GM21423 (cell line): ENCODE measurements at regions not wholly inside any gene's neighbourhood (a gene's known extent, or its start where the extent isn't known, plus 50 kb on each side); places are given as distances from the start of the nearest gene placed in this dataset.
"Not testable (repeated sequence)": the region's sequence is repeated elsewhere in the genome, so short reads cannot be mapped to it uniquely, and the experiment has no call there.

Experiments used
- ATAC-seq: cut with Tn5 transposase; IDR thresholded peaks from one replicate; pipeline ENCODE4 v1.9.1; 2021; ENCODE audit warnings: mild to moderate bottlenecking, moderate library complexity; ENCODE audit not compliant: unreplicated experiment

DNA sequence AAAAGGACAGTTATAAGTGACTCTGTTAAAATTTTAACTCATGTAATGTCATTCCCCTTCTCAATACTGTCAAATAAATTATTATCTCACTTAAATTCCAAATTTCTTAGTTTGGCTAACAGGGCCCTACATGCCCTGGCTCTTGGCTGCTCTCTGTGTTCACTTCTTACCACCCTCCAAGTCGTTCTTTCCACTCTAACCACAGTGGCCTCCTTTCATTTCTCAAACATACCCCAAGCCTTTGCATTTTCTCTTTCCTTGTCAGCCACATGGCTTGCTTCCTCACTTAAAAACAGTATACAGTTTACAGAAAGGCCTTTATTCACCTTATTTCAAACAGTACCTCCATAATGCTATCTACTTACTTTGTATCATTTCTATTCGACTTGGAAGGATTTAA, 737.1 kb upstream of the ZWINT start:
- ATAC-seq = no peak

DNA sequence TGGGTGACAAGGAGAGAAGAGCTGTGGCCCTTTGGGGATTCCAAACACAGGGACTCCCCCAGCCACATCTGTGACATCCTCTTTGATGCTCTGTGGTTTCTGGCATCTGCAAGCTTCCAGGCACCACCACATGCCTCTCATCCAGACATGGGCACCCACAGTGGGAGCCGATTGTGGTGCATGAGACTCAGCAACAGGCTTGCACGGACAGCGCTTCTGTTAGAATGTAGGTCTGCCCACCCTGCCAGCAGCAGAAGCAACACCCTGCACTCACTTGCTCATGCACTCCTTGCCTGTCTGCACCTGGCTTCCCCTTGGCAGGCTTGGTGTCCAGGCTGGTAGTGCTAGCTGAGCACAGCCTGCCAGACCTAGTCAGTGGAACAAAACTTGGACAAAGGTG, 735.0 kb upstream of the ZWINT start:
- ATAC-seq = no peak

DNA sequence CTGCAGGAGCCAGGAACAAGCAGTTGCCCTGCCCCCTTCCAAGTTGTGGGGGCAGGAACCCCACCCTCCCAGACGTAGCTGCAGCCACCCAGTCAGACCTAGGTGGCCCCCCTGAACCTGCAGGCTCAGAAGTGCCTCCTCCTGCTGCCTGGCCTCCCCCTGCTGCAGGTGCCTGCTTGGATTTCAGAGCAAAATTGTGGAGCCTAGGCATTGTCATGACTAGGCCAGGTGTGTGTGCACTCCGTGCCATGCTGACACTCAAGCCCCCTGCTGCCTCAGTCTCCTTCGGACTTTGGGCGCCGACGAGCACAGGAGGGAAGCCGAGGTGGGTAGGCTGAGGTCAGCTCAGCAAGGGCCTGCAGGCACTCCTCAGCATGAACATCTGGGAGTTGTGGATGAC, 733.9 kb upstream of the ZWINT start:
- ATAC-seq = no peak

DNA sequence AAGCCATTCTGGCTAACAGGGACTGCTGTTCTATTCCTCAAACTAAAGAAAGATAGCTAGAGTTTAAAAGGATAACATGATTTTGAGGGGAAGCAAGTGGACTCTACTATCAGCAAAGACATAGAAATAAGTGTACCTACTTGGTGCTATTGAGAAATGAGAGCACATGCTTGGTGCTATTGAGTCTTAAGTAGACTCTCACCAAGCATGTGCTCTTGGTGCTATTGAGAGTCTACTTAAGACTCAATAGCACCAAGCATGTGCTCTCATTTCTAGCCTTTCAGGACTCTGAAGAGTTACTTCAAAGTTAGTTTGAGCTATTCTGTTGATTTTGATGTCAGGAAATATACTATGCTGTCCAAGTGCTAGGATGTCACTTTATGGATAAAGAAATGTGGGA, 733.0 kb upstream of the ZWINT start:
- ATAC-seq = no peak

DNA sequence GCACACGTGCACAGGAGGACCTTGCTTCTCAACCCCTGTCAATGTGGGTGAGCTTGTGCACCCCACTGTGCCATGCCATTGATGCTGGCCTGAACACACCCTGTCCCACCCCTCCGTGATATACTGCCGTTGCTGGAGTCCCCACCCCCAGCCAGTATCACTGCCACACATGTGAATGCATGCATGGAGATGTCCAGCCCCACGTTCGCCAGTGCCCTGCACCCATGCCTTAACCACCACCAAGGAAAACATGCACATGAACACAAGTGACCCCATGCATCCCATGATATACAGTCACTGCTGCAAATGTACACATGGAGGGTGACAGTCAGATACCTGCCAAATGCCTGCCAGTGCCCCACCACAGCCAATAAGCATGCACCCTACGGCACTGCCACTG, 692.5 kb upstream of the ZWINT start:
- ATAC-seq = no peak

DNA sequence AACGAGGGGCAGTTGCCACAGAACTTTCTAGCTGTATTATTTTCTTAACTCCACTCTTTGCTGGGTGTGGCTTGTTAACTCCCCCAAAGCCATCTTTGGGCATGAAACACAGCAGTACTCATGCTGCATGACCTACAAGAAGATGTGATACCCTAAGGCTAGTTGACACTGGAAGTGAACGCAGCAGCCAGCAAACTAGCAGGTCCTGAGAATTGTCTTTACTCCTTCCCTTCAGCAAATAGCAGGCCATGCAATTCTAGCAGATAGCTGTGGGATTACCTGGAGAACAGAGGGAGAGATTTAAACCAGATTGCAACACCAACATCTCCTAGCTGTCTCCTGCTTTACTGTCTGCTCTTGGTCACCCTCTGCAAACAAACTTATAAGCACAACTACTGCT, 688.0 kb upstream of the ZWINT start:
- ATAC-seq = no peak

DNA sequence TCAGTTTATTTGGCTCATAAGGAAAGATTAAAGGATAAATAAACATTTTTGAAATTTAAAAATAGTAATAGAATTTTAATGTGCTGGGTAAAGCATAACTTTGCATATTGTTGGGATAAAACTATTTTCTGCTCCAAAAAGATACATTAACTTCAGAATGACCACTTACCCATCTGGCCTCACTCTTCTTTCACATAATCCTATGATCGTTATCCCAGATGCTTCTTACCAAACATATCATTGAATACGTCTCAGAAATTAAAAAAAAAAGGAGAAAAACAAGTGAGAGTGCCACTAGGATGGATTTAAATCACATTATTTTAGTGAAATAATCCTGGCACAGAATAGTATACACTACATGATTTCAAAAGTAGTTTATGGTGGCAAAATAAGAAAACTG, 677.5 kb upstream of the ZWINT start:
- no peak for ATAC-seq

DNA sequence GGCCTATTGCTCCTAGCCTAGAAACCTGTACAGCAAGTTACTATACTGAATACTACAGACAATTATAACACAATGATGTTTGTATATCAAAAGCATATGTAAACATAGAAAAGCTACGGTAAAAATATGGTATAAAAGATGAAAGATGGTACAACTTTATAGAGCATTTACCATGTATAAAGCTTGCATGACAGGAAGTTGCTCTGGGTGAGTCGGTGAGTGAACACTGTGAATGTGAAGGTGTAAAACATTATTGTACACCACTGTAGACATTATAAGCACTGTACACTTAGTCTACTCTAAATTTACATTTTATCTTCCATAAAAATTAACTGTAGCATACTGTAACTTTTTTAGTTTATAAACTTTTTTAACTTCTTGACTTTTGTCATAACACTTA, 674.3 kb upstream of the ZWINT start:
- ATAC-seq = no peak

DNA sequence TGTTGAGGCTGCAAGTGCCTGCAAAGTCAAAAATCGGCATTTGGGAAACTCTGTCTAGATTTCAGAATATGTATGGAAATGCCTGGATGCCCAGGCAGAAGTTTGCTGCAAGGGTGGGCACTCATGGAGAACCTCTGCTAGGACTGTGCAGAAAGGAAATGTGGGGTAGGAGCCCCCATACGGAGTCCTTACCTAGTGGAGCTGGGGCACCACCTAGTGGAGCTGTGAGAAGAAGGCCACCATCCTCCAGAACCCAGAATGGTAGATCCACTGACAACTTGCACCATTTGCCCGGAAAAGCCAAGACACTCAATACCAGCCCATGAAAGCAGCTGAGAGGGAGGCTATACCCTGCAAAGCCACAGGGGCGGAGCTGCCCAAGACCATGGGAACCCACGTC, 671.2 kb upstream of the ZWINT start:
- not testable (repeated sequence) for ATAC-seq

DNA sequence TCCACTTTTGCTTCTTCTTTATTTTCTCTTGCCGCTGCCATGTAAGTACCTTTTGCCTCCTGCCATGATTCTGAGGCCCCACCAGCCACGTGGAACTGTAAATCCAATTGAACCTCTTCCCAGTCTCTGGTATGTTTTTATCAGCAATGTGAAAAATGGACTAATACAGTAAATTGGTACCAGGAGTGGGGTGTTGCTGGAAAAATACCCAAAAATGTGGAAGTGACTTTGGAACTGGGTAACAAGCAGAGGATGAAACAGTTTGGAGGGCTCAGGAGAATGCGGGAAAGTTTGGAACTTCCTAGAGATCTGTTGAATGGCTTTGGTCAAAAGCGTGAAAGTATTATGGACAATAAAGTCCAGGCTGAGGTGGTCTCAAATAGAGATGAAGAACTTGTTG, 670.3 kb upstream of the ZWINT start:
- ATAC-seq = no peak

DNA sequence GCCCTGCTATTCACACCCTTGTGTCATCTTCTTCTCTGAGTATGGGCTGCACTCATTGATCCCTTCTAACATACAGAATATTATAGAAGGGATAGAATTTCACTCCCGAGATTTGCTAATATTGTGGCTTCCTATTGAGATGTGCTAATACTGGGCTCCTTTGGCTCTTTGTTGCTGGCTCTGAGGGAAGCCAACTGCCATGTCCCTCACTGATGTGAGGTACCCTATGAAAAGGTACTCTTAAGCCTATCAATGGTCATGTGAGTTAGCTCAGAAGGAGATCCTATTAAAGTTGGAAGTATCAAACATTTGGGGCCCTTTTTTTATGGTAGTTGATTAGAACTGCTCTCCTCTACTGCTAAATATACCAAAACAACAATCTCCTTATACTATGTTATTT, 665.2 kb upstream of the ZWINT start:
- ATAC-seq = no peak

DNA sequence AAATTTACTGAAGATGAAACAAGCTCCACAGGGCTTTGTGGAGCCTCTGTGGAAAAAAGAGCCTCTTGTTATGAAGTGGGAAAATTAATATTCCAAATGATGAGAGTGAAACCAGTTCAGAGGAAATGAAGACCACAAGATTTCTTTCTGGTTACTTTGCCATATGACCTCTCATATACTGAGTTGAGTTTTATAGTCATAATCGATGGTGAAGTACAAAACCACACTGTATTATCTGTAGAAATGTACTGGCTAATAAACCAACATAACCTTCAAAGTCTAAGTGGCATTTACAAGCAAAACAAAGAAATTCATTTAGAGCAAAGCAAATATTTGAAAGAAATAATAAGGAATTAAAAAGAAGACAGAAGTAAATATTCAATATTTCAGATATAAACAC, 662.6 kb upstream of the ZWINT start:
- no peak for ATAC-seq

DNA sequence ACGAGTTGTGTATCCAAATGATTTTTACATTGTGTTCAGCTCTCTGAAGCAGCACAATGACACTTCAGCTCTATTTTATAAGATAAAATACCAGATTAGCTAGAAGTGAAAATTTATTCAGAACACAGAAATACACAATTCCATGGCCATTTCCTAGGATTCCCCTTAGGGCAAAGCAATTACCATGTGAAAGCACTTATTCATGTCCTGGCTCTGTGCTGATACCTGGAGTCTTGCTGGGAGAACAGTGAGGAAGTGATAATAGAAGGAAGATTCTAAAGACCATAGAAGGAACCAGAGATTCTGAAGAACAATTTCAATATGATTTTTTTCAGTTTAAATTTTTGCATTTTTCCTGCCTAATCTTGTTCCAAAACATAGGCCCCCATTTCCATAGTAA, 657.4 kb upstream of the ZWINT start:
- no peak for ATAC-seq

DNA sequence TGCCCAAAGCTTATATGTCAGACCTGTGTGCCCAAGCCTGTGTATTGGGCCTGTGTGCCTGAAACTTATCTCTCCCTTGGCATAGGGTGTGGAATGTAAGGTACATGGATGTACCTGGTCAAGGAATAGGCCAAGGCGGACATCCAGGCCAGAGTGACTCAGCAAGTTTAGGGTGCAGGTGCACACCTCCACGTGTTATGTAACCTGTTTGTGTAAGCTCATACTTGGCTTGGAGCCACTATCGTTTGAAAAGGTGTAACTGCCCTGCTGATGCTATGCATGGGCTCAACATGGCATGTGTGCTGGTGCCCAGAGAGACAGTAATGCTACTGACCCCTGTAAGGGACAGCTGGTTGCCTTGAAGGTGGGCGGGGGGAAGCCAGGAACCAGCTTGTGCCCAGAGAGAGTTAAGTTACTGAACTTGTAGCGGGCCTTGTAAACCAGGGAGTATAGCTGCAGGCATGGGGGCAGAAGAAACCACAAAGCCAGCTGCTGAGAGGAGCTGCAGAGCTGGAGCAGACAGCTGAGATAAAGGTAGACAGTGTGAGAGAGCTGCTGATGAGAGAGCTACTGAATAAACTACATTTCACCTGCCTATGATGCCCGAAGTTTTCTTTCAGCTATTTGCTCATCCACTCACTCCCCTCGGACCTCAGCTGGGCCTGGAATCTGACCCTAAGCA, 656.4 kb upstream of the ZWINT start:
- no peak for ATAC-seq

DNA sequence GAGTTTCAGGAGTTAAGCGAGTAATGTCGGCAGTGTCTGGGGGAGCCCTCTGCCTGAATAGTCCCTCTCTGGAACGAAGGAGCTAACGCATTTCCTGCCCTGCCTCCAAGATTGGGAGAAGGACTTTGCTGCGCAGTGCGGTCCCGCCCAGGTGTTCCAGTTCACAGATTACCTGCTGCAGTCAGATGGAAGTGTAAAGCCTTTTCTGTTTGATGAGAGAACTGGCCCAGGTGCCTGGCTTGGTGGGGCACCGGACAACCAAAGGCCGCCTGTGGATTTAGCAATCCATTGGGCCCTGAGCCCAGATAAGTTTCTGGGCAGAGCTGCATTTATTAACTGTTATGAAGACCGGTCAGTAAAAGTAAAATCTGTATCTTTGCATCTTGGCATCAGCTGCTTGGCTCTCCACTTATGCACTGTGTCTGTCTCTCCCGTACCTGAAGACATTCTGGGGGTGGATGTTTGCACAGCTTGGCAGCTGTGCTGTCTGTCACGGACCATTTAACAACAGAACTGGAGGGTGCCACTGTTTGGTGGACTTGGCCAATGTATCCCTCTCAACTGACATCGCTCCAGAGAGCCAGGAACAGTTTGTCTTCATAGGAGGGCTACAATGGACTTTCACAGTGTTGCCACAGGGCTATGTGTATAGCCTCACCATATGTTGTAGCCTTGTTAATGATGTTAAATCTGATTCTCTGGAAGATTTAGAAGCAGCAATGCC, 654.7 kb upstream of the ZWINT start:
- no peak for ATAC-seq

DNA sequence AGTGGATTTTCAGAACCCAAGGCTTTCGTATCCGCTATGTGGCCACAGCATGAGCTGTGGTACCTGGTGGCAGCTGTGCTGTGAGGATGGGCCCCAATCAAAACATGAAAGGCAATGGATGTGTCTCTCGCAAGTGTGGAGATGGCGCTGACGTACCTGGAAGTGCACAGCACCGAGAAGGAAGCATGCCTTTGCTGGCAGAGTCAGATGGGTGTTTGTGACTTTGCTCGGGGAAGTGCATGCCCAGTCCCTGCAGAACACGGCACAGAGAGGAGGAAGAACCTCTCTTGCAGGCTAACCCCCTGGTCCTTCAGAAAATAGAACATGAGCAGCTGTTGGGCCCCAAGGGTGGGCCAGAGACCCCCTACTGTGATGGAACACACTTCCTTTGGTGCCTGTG, 654.1 kb upstream of the ZWINT start:
- no peak for ATAC-seq

DNA sequence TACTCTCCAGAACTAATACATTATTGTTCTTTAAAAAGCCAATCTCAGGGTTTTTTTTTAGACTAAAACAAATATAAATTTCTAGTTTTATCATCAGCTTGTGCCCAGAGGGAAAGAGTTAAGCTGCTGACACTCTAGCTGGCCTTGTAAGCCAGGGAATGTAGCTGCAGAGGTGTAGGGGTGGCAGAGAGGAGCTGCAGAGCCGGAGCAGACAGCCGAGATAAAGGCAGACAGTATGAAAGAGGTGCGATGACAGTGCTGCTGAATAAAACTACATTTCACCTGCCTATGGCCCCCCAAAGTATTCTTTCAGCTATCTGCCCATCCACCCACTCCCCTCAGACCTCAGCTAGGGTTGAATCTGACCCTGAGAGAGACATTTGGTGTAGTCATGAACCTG, 653.7 kb upstream of the ZWINT start:
- no peak for ATAC-seq

DNA sequence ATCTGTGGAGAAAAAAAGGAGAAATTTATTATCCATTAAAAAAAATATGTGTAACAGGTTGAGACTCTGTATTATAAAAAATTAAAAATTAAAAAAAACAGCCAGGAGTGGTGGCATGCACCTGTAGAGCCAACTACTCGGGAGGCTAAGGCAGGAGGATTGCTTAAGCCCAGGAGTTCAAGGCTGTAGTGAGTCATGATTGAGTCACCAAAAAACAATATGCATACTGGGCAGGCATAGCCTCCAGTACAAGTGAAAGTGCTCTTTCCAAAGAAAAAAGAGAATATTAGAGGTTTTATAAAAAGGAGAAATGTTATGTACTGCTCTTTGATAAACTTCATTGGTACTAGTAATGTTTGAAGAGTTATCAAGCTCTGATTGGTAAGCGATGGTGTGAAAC, 647.1 kb upstream of the ZWINT start:
- ATAC-seq = no peak

DNA sequence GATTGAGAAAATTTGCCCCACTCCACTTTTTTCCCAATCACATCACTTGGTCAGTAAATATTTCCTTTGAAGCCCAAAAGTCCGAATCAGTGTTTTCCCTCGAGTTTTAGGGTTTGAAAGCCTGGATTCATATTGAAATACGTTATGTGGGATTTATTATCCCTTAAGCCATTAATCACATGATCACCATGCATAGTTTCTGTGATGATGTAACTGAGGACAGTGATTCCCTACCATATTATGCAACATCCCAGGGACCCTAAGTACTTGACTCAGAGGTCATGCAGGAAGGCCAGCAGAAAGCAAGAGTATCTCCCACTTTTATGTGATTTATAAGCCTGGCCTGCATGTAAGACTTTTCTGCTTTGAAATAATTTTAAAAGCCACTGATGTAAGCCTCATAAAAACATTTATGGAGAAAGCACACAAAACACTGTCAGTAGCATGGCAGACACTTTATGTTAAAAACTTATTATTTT, 630.6 kb upstream of the ZWINT start:
- ATAC-seq = no peak

DNA sequence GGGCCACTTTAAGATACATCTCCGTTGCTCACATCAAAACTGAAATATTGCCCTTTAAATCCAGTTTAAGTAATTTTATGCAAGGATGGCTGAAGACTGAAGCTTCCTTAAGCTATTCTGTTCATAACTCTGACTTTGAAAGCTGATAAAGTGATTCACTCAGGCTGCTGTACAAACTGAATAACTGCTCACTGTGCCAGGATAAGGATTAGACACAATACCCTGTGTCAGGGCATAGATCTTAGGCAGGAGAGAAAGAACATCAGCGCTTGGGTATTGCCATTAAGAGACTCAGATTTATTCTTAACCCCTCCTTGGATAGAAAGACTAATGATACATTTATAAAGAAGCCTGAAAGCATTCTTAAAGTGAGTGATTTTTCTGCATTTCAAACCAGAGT, 614.5 kb upstream of the ZWINT start:
- ATAC-seq = no peak

DNA sequence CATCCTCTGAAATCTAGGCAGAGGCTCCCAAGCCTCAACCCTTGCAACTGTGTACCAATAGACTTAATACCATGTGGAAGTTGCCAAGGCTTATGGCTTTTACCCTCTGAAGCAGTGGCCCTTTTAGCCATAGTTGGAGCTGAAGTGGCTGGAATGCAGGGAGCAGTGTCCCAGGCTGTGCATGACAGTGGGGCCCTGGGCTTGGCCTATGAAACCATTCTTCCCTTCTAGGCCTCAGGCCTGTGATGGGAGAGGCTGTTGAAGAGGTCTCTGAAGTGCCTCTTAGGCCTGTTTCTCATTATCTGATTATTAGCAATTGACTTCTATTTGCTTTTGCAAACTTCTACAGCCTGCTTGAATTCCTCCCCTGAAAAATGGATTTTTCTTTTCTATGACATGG, 612.7 kb upstream of the ZWINT start:
- no peak for ATAC-seq

DNA sequence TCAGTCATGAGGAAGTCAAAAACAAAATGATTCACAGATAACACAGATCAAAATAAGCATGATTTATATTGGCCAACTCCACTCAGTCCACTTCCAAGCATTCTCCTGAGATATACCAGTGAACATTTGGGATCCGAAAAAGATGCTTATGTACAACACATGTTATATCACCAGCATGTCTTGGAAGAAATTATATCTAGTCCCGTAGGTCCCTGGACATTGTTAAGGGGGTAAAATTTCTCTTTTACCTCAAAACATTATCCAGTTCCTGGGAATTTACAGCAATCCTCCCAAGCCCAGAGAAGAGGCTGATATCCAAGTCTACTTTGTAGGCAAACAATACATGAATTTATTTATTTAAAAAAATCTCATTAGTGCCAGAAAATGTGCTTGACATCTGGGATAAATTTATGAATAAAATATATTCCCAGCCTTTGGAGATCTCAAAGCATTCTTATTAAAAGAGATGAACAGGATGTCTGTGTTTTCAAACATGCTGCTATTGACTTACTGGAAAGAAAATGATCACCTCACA, 582.2 kb upstream of the ZWINT start:
- no peak for ATAC-seq

DNA sequence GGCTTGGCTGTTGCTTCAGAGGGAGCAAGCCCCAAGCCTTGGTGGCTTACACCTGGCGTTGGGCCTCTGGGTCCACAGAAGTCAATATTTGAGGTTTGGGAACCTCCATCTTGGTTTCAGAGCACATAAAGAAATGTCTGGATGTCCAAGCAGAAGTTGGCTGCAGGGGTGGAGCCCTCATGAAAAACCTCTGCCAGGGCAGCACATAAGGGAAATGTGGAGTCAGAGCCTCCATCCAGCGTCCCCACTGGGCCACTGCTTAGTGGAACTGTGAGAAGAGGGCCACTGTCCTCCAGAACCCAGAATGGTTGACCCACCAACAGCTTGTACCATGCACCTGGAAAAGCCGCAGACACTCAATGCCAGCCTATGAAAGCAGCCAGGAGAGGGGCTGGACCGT, 573.5 kb upstream of the ZWINT start:
- ATAC-seq = no peak
